ENCODE measurements at regions not wholly inside any gene's neighbourhood (a gene's known extent, or its start where the extent isn't known, plus 50 kb on each side); places are given as distances from the start of the nearest gene placed in this dataset.

GRCh38 chr3:141418751-141419150, 50.4 kb downstream of the ZBTB38 start:
- no peak overlapping the region for H3K27ac Mint-ChIP-seq
- intact Hi-C loops (cut with micrococcal nuclease), result no loop called here

GRCh38 chr3:141419946-141420345, 51.6 kb downstream of the ZBTB38 start:
- Mint-ChIP-seq H3K27me3 (no peaks in the 10 kb centered on the region), H3K9me3 (peaks cover 7% of the 10 kb centered on the region), H3K27ac (no peak overlapping the region), H3K4me1 (peaks cover 8% of the 10 kb centered on the region), H3K36me3 (ENCODE audit: low read depth) (peaks cover 35% of the 10 kb centered on the region), H3K4me3 (no peak overlapping the region)
- intact Hi-C loops (cut with micrococcal nuclease), result no loop called here
- DNase-seq, result no peak

More at GRCh38 chr3:141418751-141419150, 50.4 kb downstream of the ZBTB38 start:
- Mint-ChIP-seq H3K27me3 (no peaks in the 10 kb centered on the region), H3K9me3 (peaks cover 7% of the 10 kb centered on the region), H3K4me1 (peaks cover 19% of the 10 kb centered on the region), H3K36me3 (ENCODE audit: low read depth) (peaks cover 45% of the 10 kb centered on the region), H3K4me3 (no peak overlapping the region)
- no peak for DNase-seq

GRCh38 chr3:141421186-141421585, 52.9 kb downstream of the ZBTB38 start:
- no peak for DNase-seq
- no peaks in the 10 kb centered on the region for H3K27me3 Mint-ChIP-seq
- peaks cover 7% of the 10 kb centered on the region for H3K9me3 Mint-ChIP-seq
- intact Hi-C loops (cut with micrococcal nuclease), result no loop called here
- peaks cover 8% of the 10 kb centered on the region for H3K4me1 Mint-ChIP-seq
- H3K27ac Mint-ChIP-seq, result no peak overlapping the region
- peaks cover 33% of the 10 kb centered on the region for H3K36me3 Mint-ChIP-seq (ENCODE audit: low read depth)
- H3K4me3 Mint-ChIP-seq, result no peak overlapping the region

DNA sequence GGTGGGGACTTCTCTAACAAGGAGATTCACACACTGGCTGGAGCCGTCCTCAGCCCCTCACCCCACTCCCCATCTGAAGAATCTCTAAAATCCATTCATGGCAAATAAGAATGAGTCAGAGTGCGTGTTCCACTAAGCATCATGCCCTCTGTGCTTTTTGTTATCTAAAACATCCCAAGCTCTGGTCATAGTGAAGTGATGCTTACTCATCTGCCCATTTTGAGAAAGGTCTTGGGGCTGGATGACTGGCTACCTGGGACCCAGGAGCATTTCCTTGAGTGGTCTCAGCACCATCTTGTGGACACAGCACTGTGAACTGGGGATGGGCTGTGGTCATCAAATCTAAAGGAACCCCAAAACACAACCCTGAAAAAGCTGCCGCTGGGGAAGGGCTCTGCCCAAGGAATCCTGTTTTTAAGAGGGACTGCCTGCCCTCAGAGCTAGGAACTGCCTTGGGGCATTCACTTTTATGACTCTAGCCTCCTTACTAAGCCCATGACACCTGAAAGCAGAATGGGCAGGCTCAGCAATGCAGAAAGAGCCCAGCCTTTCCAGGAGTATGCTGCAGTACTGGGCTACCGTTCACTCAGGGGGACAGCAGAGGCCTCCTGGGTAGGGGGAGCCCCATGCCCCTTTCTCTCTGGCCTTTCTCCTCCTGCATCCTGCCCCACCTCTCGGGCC, 53.5 kb downstream of the ZBTB38 start:
- Mint-ChIP-seq H3K4me3 (no peak overlapping the region), H3K27me3 (no peaks in the 10 kb centered on the region), H3K9me3 (peaks cover 7% of the 10 kb centered on the region), H3K4me1 (peaks cover 8% of the 10 kb centered on the region), H3K36me3 (ENCODE audit: low read depth) (peaks cover 27% of the 10 kb centered on the region), H3K27ac (no peak overlapping the region)
- intact Hi-C loops (cut with micrococcal nuclease), result no loop called here
- no peak for DNase-seq

GRCh38 chr3:141422961-141423582, 54.8 kb downstream of the ZBTB38 start:
- DNase-seq, result no peak
- no peak overlapping the region for H3K4me3 Mint-ChIP-seq
- intact Hi-C loops (cut with micrococcal nuclease), result no loop called here
- H3K27me3 Mint-ChIP-seq, result no peaks in the 10 kb centered on the region
- no peak overlapping the region for H3K27ac Mint-ChIP-seq
- peaks cover 8% of the 10 kb centered on the region for H3K4me1 Mint-ChIP-seq
- H3K9me3 Mint-ChIP-seq, result peaks cover 7% of the 10 kb centered on the region
- H3K36me3 Mint-ChIP-seq (ENCODE audit: low read depth), result peaks cover 21% of the 10 kb centered on the region

DNA sequence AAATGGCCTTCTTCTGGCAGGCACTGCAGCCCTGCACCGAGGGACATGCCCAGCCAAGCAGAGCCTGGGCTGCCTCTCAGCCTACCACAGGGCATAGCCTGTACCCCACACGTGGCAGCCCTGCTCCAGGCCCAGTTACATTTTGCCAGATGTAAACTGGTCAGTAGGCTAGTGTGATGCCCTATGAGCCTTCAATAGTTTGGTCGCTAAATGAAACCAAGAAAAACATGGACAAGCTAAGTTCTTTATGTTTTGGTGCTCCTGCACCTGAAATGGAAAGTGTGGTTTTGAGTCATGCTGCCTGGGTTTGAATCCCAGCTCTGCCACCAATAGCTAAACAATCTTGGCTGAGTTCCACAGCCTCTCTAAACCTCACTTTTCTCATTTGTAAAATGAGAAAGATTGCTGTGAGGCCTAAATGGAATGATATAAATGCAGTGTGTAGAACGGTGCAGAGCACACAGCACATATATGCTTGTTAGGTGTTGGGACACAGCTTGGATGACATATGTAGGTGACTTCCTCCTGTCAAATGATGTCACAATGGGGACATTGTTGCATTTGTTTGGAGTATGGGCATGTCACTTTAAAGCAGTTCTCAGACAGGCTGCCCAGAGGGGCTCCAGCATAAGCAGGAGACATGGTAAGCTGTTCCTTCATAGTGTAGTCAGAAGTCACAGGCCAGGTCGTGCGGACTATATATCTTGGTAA, 57.4 kb downstream of the ZBTB38 start:
- no peak for DNase-seq
- no peaks in the 10 kb centered on the region for H3K9me3 Mint-ChIP-seq
- H3K27ac Mint-ChIP-seq, result peak overlapping the region; percentile 15
- no peaks in the 10 kb centered on the region for H3K27me3 Mint-ChIP-seq
- H3K36me3 Mint-ChIP-seq (ENCODE audit: low read depth), result peaks cover 2% of the 10 kb centered on the region
- intact Hi-C loops (cut with micrococcal nuclease), result loop anchor here (5.0 kb wide), 1 partner anchor 43 kb away; no protein-coding TSS in a partner anchor
- H3K4me3 Mint-ChIP-seq, result no peak overlapping the region
- peaks cover 10% of the 10 kb centered on the region for H3K4me1 Mint-ChIP-seq

DNA sequence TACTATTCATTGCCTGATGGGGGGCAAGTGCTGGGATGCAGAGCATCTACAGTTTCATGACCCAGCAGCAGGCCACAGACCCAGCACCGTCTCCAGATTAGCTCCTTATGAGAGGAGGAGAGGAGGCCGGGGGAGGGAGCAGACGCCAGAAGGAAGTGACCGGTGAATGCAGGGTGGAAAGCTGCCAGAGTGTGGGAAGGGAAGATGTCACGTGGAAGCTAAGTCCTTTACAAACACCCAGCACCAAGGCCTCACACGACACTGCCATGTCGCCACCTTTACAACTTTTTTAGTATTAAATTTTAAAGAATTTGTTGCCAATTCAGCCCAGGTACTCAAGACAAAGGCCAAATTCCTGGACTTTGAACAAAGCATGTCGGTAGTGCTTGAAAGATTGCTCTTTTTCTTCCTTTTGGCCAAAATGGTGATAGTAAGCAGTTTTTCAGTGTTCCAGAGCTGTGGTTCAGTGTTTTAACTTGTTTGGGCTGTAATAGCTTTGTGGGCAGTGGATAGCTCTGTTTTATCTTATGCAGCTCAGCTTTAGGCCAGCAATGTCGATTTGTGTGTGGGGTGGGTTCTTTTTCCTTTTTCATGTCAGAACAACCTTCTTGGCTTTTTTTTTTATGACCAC, 58.2 kb downstream of the ZBTB38 start:
- H3K4me1 Mint-ChIP-seq, result peaks cover 9% of the 10 kb centered on the region
- intact Hi-C loops (cut with micrococcal nuclease), result loop anchor here (5.0 kb wide), 1 partner anchor 44 kb away; no protein-coding TSS in a partner anchor
- peaks cover 2% of the 10 kb centered on the region for H3K36me3 Mint-ChIP-seq (ENCODE audit: low read depth)
- H3K4me3 Mint-ChIP-seq, result no peak overlapping the region
- H3K27me3 Mint-ChIP-seq, result no peaks in the 10 kb centered on the region
- no peak overlapping the region for H3K27ac Mint-ChIP-seq
- H3K9me3 Mint-ChIP-seq, result no peaks in the 10 kb centered on the region
- no peak for DNase-seq

GRCh38 chr3:141427764-141428163, 59.1 kb upstream of the RASA2 start:
- Mint-ChIP-seq H3K4me1 (peaks cover 9% of the 10 kb centered on the region), H3K27ac (no peak overlapping the region), H3K36me3 (ENCODE audit: low read depth) (peaks cover 2% of the 10 kb centered on the region), H3K4me3 (no peak overlapping the region), H3K27me3 (no peaks in the 10 kb centered on the region), H3K9me3 (no peaks in the 10 kb centered on the region)
- intact Hi-C loops (cut with micrococcal nuclease), result loop anchor here (5.0 kb wide), 1 partner anchor 45 kb away; no protein-coding TSS in a partner anchor
- no peak for DNase-seq

- Mint-ChIP-seq H3K9me3 (no peaks in the 10 kb centered on the region), H3K4me1 (peaks cover 9% of the 10 kb centered on the region), H3K27me3 (no peaks in the 10 kb centered on the region), H3K36me3 (ENCODE audit: low read depth) (peaks cover 2% of the 10 kb centered on the region), H3K4me3 (no peak overlapping the region), H3K27ac (no peak overlapping the region)
- intact Hi-C loops (cut with micrococcal nuclease), result loop anchor here (5.0 kb wide), 1 partner anchor 47 kb away; no protein-coding TSS in a partner anchor
- no peak for DNase-seq
Measured at GRCh38 chr3:141429371-141430035, 57.3 kb upstream of the RASA2 start.

DNA sequence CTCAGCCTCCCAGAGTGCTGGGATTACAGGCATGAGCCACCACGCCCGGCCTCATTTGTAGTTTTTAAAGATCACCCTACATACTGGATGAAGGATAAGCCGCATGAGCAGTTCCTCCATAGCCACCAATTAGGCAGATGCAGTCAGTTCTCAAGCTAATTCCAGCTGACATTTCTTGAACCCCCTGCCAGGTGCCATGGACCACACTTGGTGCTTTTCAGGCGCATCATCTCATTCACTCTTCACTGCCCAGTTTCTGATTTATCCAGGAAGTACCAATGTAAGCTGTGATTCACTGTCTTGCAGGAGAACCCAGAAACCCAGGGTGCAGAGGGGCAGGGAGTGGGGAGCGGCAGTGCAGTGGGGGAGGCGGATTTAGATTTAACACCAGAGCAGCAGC, 56.5 kb upstream of the RASA2 start:
- intact Hi-C loops (cut with micrococcal nuclease), result no loop called here
- Mint-ChIP-seq H3K4me1 (peaks cover 9% of the 10 kb centered on the region), H3K4me3 (no peak overlapping the region), H3K36me3 (ENCODE audit: low read depth) (peaks cover 2% of the 10 kb centered on the region), H3K9me3 (no peaks in the 10 kb centered on the region), H3K27me3 (no peaks in the 10 kb centered on the region), H3K27ac (no peak overlapping the region)
- no peak for DNase-seq

DNA sequence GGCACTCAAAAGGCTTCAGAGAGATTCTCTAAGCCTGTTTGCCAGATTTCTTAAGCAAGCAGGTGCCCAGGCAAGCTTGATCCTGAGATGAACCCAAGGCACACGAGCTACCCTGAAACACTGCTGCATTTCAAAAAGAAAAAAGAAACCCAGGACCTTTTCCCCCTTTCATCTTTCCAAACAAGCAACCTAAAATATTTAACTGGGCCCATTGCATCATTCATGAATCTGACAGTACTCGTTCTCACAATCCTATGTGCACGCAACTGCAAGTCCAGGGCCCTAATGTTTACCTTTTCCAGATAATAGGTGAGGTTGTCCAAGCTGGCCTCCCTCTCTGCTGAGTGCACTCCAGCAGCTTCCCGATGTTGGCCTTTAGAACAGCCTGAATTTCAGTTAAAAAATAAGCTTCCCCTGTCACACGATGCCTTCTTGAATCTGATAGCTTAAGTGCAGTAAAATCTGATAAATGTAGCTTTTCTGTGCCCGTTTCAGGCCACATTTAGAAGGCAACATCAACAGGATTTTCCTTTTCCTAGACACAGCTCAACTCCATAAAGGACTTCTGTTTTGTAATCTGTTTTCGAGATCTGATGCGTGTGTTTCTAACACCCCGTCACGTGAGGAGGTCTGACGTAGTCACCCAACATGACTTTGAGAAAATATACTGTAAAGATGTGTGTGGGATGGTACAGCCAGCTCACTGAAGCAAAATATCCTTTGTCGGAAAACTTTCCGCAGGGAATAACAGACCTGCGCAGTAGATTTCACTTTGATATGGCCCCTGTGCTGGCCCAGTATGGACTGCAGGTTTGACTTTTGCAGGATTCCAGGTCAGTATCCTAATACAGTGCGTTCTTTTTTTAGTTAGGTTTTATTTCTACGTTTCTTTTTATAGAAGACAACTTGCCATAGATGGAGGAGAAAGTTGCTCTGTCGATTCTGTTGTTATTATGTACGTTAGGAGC, 55.1 kb upstream of the RASA2 start:
- Mint-ChIP-seq H3K9me3 (no peaks in the 10 kb centered on the region), H3K27me3 (no peaks in the 10 kb centered on the region), H3K27ac (no peak overlapping the region), H3K4me3 (no peak overlapping the region), H3K4me1 (peaks cover 6% of the 10 kb centered on the region), H3K36me3 (ENCODE audit: low read depth) (peaks cover 2% of the 10 kb centered on the region)
- intact Hi-C loops (cut with micrococcal nuclease), result no loop called here
- no peak for DNase-seq

GRCh38 chr3:141432904-141433303, 53.9 kb upstream of the RASA2 start:
- intact Hi-C loops (cut with micrococcal nuclease), result no loop called here
- Mint-ChIP-seq H3K9me3 (no peaks in the 10 kb centered on the region), H3K27ac (no peak overlapping the region), H3K27me3 (no peaks in the 10 kb centered on the region), H3K36me3 (ENCODE audit: low read depth) (peaks cover 2% of the 10 kb centered on the region), H3K4me1 (peaks cover 6% of the 10 kb centered on the region), H3K4me3 (no peak overlapping the region)
- no peak for DNase-seq

Data from activated CD4-positive, alpha-beta T cell treated with anti-CD3 and anti-CD28 coated beads, Interleukin-2, amount 10 ng/mL, durations not matched to agents 24 days and 14 days (primary cell).